H1 (cell line): ENCODE measurements at regions not wholly inside any gene's neighbourhood (a gene's known extent, or its start where the extent isn't known, plus 50 kb on each side); places are given as distances from the start of the nearest gene placed in this dataset.

Experiments
- ASH2L ChIP-seq: fragments of 200-600, 300-600 bp; sonication (generic); IDR thresholded peaks from one replicate; pipeline ENCODE4 v1.7.1; 2017; ENCODE audit warnings: low read length
- CBX5 ChIP-seq: fragments of 300-800, 300-1000 bp; sonication (generic); IDR thresholded peaks from 2 replicates; pipeline ENCODE4 v1.7.1; 2016; ENCODE audit warnings: antibody characterized with exemption, low read length, low read depth
- CHD7 ChIP-seq: fragments of 300-600 bp; sonication (generic); IDR thresholded peaks from 2 replicates; pipeline ENCODE4 v1.7.1; 2012; ENCODE audit warnings: low read length, moderate library complexity, mild to moderate bottlenecking, inconsistent platforms; ENCODE audit not compliant: insufficient replicate concordance
- EGR1 ChIP-seq: IDR thresholded peaks from 2 replicates; pipeline ENCODE4 v1.6.1; 2011; ENCODE audit warnings: low read depth, low read length, borderline replicate concordance
- HDAC6 ChIP-seq: IDR thresholded peaks from one replicate; pipeline ENCODE4 v1.7.1; 2012; ENCODE audit warnings: low read depth, mild to moderate bottlenecking, inconsistent platforms, low read length, moderate library complexity
- MAFK ChIP-seq: IDR thresholded peaks from 2 replicates; pipeline ENCODE4 v1.6.1; 2012; ENCODE audit warnings: low read depth, mild to moderate bottlenecking, improper control_type of control experiment, low read length
- POLR2AphosphoS5 ChIP-seq: IDR thresholded peaks from 2 replicates; pipeline ENCODE4 v1.6.1; 2011; ENCODE audit warnings: low read depth, low read length
- SIX5 ChIP-seq: IDR thresholded peaks from 2 replicates; pipeline ENCODE4 v1.6.1; 2011; ENCODE audit warnings: mild to moderate bottlenecking, low read depth, low read length
- TAF1 ChIP-seq: IDR thresholded peaks from 2 replicates; pipeline ENCODE4 v1.6.1; 2011; ENCODE audit warnings: mild to moderate bottlenecking, low read depth, low read length

GRCh38 chr7:123265853-123266252, 66.1 kb upstream of the SLC13A1 start (continued):
- TF ChIP-seq CHD7 (no peak), TAF1 (no peak), POLR2AphosphoS5 (no peak), ASH2L (no peak), SIX5 (no peak), EGR1 (no peak), HDAC6 (no peak), MAFK (no peak), CBX5 (no peak)
